ENCODE measurements at regions not wholly inside any gene's neighbourhood (a gene's known extent, or its start where the extent isn't known, plus 50 kb on each side); places are given as distances from the start of the nearest gene placed in this dataset.

GRCh38 chr6:147728903-147729302 lies 220.4 kb downstream of the SAMD5 start:
- no peak for TF ChIP-seq CTCF (conservative IDR thresholded peaks at IDR 0.05)
- Mint-ChIP-seq H3K4me1 (peaks cover 32% of the 10 kb centered on the region), H3K27ac (no peak overlapping the region), H3K9me3 (peaks cover 3% of the 10 kb centered on the region), H3K27me3 (ENCODE audit: insufficient read depth) (no peaks in the 10 kb centered on the region), H3K4me3 (no peak overlapping the region), H3K36me3 (ENCODE audit: low read depth) (no peaks in the 10 kb centered on the region)
- Histone ChIP-seq H3K36me3 (ENCODE audit: control insufficient read depth, insufficient read depth, low read length) (no peaks in the 10 kb centered on the region), H3K4me1 (ENCODE audit: control insufficient read depth, insufficient read depth, low read length) (peaks cover 5% of the 10 kb centered on the region), H3K9me3 (ENCODE audit: control insufficient read depth, low read length) (peaks cover 4% of the 10 kb centered on the region), H3K9ac (ENCODE audit: extremely low read depth, low read length, poor library complexity, severe bottlenecking) (no peak overlapping the region), H3K27me3 (ENCODE audit: control insufficient read depth, insufficient read depth, low read length, poor library complexity, severe bottlenecking) (no peaks in the 10 kb centered on the region), H3K27ac (ENCODE audit: low read depth, low read length) (no peak overlapping the region), H3K4me3 (ENCODE audit: low read length) (no peak overlapping the region)
- DNase-seq, result no peak
- 79 to 84% methylated on average over 3 to 4 of the region's 4 CpGs for WGBS, 2 experiments (ENCODE audit: insufficient coverage in 1 of 2, insufficient read length in 1 of 2)

- Histone ChIP-seq H3K4me1 (ENCODE audit: control insufficient read depth, insufficient read depth, low read length) (peaks cover 8% of the 10 kb centered on the region), H3K36me3 (ENCODE audit: control insufficient read depth, insufficient read depth, low read length) (no peaks in the 10 kb centered on the region), H3K4me3 (ENCODE audit: low read length) (no peak overlapping the region), H3K9me3 (ENCODE audit: control insufficient read depth, low read length) (peaks cover 4% of the 10 kb centered on the region), H3K27ac (ENCODE audit: low read depth, low read length) (no peak overlapping the region), H3K9ac (ENCODE audit: extremely low read depth, low read length, poor library complexity, severe bottlenecking) (no peak overlapping the region), H3K27me3 (ENCODE audit: control insufficient read depth, insufficient read depth, low read length, poor library complexity, severe bottlenecking) (no peaks in the 10 kb centered on the region)
- 92 to 93% methylated on average over 5 of the region's 5 CpGs for WGBS, 2 experiments (ENCODE audit: insufficient coverage in 1 of 2, insufficient read length in 1 of 2)
- Mint-ChIP-seq H3K36me3 (ENCODE audit: low read depth) (no peaks in the 10 kb centered on the region), H3K4me1 (peaks cover 27% of the 10 kb centered on the region), H3K9me3 (peaks cover 3% of the 10 kb centered on the region), H3K4me3 (no peak overlapping the region), H3K27me3 (ENCODE audit: insufficient read depth) (no peaks in the 10 kb centered on the region), H3K27ac (no peak overlapping the region)
- no peak for DNase-seq
- no peak for TF ChIP-seq CTCF (conservative IDR thresholded peaks at IDR 0.05)
These were observed 225.2 kb downstream of the SAMD5 start for GRCh38 chr6:147733686-147734085.

- Histone ChIP-seq H3K9me3 (ENCODE audit: control insufficient read depth, low read length) (peaks cover 1% of the 10 kb centered on the region), H3K4me1 (ENCODE audit: control insufficient read depth, insufficient read depth, low read length) (peaks cover 8% of the 10 kb centered on the region), H3K4me3 (ENCODE audit: low read length) (no peak overlapping the region), H3K36me3 (ENCODE audit: control insufficient read depth, insufficient read depth, low read length) (no peaks in the 10 kb centered on the region), H3K9ac (ENCODE audit: extremely low read depth, low read length, poor library complexity, severe bottlenecking) (no peak overlapping the region), H3K27ac (ENCODE audit: low read depth, low read length) (no peak overlapping the region), H3K27me3 (ENCODE audit: control insufficient read depth, insufficient read depth, low read length, poor library complexity, severe bottlenecking) (no peaks in the 10 kb centered on the region)
- H3K4me1 Mint-ChIP-seq, result peaks cover 32% of the 10 kb centered on the region
- no peaks in the 10 kb centered on the region for H3K27me3 Mint-ChIP-seq (ENCODE audit: insufficient read depth)
- H3K27ac Mint-ChIP-seq, result no peak overlapping the region
- H3K36me3 Mint-ChIP-seq (ENCODE audit: low read depth), result no peaks in the 10 kb centered on the region
- H3K9me3 Mint-ChIP-seq, result no peaks in the 10 kb centered on the region
- H3K4me3 Mint-ChIP-seq, result no peak overlapping the region
- 84 to 95% methylated on average over 8 of the region's 8 CpGs for WGBS, 2 experiments (ENCODE audit: insufficient coverage in 1 of 2, insufficient read length in 1 of 2)
- TF ChIP-seq CTCF (conservative IDR thresholded peaks at IDR 0.05), result no peak
- no peak for DNase-seq
These were observed 225.7 kb downstream of the SAMD5 start for GRCh38 chr6:147734151-147734550.

Measured in endodermal cell (in vitro differentiated cells).